ENCODE measurements at regions not wholly inside any gene's neighbourhood (a gene's known extent, or its start where the extent isn't known, plus 50 kb on each side); places are given as distances from the start of the nearest gene placed in this dataset.
"Not testable (repeated sequence)": the region's sequence is repeated elsewhere in the genome, so short reads cannot be mapped to it uniquely, and the experiment has no call there.

GRCh38 chr13:50427511-50427910 is 412.3 kb downstream of the KCNRG start:
- H4K5ac ChIP-seq (ENCODE audit: low read depth, low read length); DNase-seq; dilution Hi-C loops (cut with HindIII; ENCODE audit: low sequenced_read_pairs, unreplicated experiment); CTCF ChIA-PET; in situ Hi-C loops (cut with MboI; ENCODE audit: low sequenced_read_pairs); H3K79me1 ChIP-seq (ENCODE audit: low read depth in 1 of 2, low read length in 2 of 2); H3K9ac ChIP-seq (ENCODE audit: low read depth, low read length); H3K4me1 ChIP-seq (ENCODE audit: control insufficient read depth, insufficient read depth, low read length); H3K27ac ChIP-seq (ENCODE audit: insufficient read depth, low read length); H4K8ac ChIP-seq (ENCODE audit: low read depth in 2 of 2, low read length in 2 of 2); H2BK5ac ChIP-seq (ENCODE audit: low read depth, low read length, poor library complexity, severe bottlenecking); H4K91ac ChIP-seq (ENCODE audit: insufficient read depth, low read depth, low read length); H2BK120ac ChIP-seq (ENCODE audit: low read depth, low read length); H3K9me1 ChIP-seq (ENCODE audit: insufficient read depth, low read length); H3K9me3 ChIP-seq (ENCODE audit: control insufficient read depth, insufficient read depth, low read length); ATAC-seq (ENCODE audit: low read depth); intact Hi-C loops (cut with micrococcal nuclease); H3K56ac ChIP-seq (ENCODE audit: extremely low read depth, insufficient read depth, low read length); H2BK20ac ChIP-seq (ENCODE audit: low read depth, low read length); H3K23ac ChIP-seq (ENCODE audit: low read depth, low read length); H4K20me1 ChIP-seq (ENCODE audit: insufficient read depth, low read length); BruUV-seq (replicated peaks); H3K14ac ChIP-seq (replicated peaks; ENCODE audit: low read depth, low read length); H2AK9ac ChIP-seq (replicated peaks; ENCODE audit: low read depth, low read length, poor library complexity); H3K27me3 ChIP-seq (ENCODE audit: control insufficient read depth, insufficient read depth, low read length); H3K4ac ChIP-seq (ENCODE audit: low read depth, low read length); H2AFZ ChIP-seq (replicated peaks; ENCODE audit: low read length, poor library complexity); H3K18ac ChIP-seq (ENCODE audit: low read depth, low read length); H3K4me3 ChIP-seq (ENCODE audit: insufficient read depth, low read depth, low read length); H2BK15ac ChIP-seq (ENCODE audit: low read depth, low read length); H3K36me3 ChIP-seq (ENCODE audit: control insufficient read depth, insufficient read depth, low read length); H3K4me2 ChIP-seq (ENCODE audit: low read depth, low read length); H2AK5ac ChIP-seq (ENCODE audit: low read depth, low read length); POLR2A ChIA-PET (ENCODE audit: unreplicated experiment): not testable (repeated sequence)
- no CpG with 5 or more reads among the region's 9 CpGs for WGBS, 2 experiments (ENCODE audit: extremely low coverage in 2 of 2, insufficient read length in 1 of 2)
